ENCODE measurements at regions not wholly inside any gene's neighbourhood (a gene's known extent, or its start where the extent isn't known, plus 50 kb on each side); places are given as distances from the start of the nearest gene placed in this dataset.

DNA sequence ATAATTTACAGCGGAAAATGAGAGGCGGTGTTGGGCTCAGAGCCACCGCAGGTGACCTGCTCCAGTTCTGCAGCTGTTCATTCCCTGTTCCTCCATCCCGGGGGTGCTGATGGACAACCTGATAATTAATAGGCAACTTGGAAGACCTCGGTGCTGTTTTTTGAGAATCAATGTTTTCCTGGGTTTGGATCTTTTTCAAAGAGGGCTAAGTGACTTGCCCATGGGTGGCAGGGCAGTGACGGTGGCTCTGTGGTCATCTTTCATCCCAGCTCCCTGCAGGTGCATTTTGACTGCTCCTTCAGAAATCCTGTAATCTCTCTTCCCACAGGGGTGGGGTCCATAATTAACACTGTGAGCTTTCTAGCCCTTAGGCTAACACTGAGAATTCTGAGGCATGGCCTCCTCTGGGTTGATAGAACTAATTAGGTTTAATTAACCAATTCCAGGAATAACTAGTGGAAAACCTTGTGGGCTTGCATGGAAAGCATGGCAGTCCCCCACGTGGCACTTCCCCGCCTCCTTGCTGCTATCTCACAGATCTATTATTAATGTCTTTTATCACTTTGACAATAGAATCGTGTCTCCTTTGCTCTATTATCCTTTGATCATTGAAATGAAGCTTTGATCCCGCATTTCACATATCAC lies 217.9 kb downstream of the GLRX3 start:
- Histone ChIP-seq H3F3A (replicated peaks; ENCODE audit: low read depth) (no peaks in the 10 kb centered on the region), H3K9me2 (ENCODE audit: insufficient read depth) (no peaks in the 10 kb centered on the region), H2AFZ (no peak overlapping the region), H3K4me1 (ENCODE audit: insufficient read depth) (no peaks in the 10 kb centered on the region), H3K27ac (ENCODE audit: low read depth) (no peak overlapping the region), H3K4me3 (no peak overlapping the region), H3K79me2 (replicated peaks; ENCODE audit: insufficient read depth) (no peaks in the 10 kb centered on the region), H4K20me1 (replicated peaks; ENCODE audit: insufficient read depth) (no peaks in the 10 kb centered on the region), H3K4me2 (no peak overlapping the region), H3K36me3 (ENCODE audit: insufficient read depth) (peaks cover 4% of the 10 kb centered on the region; the same call in 1 of the 2 replicates), H3K27me3 (ENCODE audit: insufficient read depth) (no peaks in the 10 kb centered on the region)
- no peak for ATAC-seq
- peaks cover 99% of the 10 kb centered on the region for H3K9me3 Mint-ChIP-seq
- H3K36me3 Mint-ChIP-seq (ENCODE audit: low read depth) = peaks cover 40% of the 10 kb centered on the region
- no peak for DNase-seq (ENCODE audit: low spot score)
- H3K27ac Mint-ChIP-seq = no peak overlapping the region
- no peaks in the 10 kb centered on the region; the same call in 2 of the 3 replicates for H3K4me1 Mint-ChIP-seq
- no peak for TF ChIP-seq CREB1 (CRISPR knock-in tag; IDR thresholded peaks at IDR 0.05; ENCODE audit: low read depth)
- no peak for TF ChIP-seq NANOG (IDR thresholded peaks at IDR 0.05; ENCODE audit: borderline replicate concordance)
- TF ChIP-seq, protein P1, sequence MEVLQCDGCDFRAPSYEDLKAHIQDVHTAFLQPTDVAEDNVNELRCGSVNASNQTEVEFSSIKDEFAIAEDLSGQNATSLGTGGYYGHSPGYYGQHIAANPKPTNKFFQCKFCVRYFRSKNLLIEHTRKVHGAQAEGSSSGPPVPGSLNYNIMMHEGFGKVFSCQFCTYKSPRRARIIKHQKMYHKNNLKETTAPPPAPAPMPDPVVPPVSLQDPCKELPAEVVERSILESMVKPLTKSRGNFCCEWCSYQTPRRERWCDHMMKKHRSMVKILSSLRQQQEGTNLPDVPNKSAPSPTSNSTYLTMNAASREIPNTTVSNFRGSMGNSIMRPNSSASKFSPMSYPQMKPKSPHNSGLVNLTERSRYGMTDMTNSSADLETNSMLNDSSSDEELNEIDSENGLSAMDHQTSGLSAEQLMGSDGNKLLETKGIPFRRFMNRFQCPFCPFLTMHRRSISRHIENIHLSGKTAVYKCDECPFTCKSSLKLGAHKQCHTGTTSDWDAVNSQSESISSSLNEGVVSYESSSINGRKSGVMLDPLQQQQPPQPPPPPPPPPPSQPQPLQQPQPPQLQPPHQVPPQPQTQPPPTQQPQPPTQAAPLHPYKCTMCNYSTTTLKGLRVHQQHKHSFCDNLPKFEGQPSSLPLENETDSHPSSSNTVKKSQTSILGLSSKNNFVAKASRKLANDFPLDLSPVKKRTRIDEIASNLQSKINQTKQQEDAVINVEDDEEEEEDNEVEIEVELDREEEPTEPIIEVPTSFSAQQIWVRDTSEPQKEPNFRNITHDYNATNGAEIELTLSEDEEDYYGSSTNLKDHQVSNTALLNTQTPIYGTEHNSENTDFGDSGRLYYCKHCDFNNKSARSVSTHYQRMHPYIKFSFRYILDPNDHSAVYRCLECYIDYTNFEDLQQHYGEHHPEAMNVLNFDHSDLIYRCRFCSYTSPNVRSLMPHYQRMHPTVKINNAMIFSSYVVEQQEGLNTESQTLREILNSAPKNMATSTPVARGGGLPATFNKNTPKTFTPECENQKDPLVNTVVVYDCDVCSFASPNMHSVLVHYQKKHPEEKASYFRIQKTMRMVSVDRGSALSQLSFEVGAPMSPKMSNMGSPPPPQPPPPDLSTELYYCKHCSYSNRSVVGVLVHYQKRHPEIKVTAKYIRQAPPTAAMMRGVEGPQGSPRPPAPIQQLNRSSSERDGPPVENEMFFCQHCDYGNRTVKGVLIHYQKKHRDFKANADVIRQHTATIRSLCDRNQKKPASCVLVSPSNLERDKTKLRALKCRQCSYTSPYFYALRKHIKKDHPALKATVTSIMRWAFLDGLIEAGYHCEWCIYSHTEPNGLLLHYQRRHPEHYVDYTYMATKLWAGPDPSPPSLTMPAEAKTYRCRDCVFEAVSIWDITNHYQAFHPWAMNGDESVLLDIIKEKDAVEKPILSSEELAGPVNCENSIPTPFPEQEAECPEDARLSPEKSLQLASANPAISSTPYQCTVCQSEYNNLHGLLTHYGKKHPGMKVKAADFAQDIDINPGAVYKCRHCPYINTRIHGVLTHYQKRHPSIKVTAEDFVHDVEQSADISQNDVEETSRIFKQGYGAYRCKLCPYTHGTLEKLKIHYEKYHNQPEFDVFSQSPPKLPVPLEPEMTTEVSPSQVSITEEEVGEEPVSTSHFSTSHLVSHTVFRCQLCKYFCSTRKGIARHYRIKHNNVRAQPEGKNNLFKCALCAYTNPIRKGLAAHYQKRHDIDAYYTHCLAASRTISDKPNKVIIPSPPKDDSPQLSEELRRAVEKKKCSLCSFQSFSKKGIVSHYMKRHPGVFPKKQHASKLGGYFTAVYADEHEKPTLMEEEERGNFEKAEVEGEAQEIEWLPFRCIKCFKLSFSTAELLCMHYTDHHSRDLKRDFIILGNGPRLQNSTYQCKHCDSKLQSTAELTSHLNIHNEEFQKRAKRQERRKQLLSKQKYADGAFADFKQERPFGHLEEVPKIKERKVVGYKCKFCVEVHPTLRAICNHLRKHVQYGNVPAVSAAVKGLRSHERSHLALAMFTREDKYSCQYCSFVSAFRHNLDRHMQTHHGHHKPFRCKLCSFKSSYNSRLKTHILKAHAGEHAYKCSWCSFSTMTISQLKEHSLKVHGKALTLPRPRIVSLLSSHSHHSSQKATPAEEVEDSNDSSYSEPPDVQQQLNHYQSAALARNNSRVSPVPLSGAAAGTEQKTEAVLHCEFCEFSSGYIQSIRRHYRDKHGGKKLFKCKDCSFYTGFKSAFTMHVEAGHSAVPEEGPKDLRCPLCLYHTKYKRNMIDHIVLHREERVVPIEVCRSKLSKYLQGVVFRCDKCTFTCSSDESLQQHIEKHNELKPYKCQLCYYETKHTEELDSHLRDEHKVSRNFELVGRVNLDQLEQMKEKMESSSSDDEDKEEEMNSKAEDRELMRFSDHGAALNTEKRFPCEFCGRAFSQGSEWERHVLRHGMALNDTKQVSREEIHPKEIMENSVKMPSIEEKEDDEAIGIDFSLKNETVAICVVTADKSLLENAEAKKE (CRISPR knock-in tag; IDR thresholded peaks at IDR 0.05) = no peak
- TF ChIP-seq EZH2phosphoT487 (IDR thresholded peaks at IDR 0.05; ENCODE audit: unreplicated experiment) = no peak
- no peak for TF ChIP-seq EZH2 (IDR thresholded peaks at IDR 0.05; ENCODE audit: low read depth, unreplicated experiment)
- no peak for TF ChIP-seq ZNF114 (CRISPR knock-in tag; IDR thresholded peaks at IDR 0.05)
- TF ChIP-seq ZNF331 (CRISPR knock-in tag; IDR thresholded peaks at IDR 0.05; ENCODE audit: low read depth) = no peak
- TF ChIP-seq, protein P2, sequence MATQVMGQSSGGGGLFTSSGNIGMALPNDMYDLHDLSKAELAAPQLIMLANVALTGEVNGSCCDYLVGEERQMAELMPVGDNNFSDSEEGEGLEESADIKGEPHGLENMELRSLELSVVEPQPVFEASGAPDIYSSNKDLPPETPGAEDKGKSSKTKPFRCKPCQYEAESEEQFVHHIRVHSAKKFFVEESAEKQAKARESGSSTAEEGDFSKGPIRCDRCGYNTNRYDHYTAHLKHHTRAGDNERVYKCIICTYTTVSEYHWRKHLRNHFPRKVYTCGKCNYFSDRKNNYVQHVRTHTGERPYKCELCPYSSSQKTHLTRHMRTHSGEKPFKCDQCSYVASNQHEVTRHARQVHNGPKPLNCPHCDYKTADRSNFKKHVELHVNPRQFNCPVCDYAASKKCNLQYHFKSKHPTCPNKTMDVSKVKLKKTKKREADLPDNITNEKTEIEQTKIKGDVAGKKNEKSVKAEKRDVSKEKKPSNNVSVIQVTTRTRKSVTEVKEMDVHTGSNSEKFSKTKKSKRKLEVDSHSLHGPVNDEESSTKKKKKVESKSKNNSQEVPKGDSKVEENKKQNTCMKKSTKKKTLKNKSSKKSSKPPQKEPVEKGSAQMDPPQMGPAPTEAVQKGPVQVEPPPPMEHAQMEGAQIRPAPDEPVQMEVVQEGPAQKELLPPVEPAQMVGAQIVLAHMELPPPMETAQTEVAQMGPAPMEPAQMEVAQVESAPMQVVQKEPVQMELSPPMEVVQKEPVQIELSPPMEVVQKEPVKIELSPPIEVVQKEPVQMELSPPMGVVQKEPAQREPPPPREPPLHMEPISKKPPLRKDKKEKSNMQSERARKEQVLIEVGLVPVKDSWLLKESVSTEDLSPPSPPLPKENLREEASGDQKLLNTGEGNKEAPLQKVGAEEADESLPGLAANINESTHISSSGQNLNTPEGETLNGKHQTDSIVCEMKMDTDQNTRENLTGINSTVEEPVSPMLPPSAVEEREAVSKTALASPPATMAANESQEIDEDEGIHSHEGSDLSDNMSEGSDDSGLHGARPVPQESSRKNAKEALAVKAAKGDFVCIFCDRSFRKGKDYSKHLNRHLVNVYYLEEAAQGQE (IDR thresholded peaks at IDR 0.05; ENCODE audit: unreplicated experiment) = no peak
- no peak for TF ChIP-seq POLR2AphosphoS5 (IDR thresholded peaks at IDR 0.05; ENCODE audit: low read depth)
- TF ChIP-seq, protein P3, sequence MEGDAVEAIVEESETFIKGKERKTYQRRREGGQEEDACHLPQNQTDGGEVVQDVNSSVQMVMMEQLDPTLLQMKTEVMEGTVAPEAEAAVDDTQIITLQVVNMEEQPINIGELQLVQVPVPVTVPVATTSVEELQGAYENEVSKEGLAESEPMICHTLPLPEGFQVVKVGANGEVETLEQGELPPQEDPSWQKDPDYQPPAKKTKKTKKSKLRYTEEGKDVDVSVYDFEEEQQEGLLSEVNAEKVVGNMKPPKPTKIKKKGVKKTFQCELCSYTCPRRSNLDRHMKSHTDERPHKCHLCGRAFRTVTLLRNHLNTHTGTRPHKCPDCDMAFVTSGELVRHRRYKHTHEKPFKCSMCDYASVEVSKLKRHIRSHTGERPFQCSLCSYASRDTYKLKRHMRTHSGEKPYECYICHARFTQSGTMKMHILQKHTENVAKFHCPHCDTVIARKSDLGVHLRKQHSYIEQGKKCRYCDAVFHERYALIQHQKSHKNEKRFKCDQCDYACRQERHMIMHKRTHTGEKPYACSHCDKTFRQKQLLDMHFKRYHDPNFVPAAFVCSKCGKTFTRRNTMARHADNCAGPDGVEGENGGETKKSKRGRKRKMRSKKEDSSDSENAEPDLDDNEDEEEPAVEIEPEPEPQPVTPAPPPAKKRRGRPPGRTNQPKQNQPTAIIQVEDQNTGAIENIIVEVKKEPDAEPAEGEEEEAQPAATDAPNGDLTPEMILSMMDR (conservative IDR thresholded peaks at IDR 0.05; ENCODE audit: low read depth in 2 of 2) = no peak
- no peak for TF ChIP-seq STAT1 (IDR thresholded peaks at IDR 0.05; ENCODE audit: unreplicated experiment)
- no peak overlapping the region for H3K4me3 Mint-ChIP-seq
- H3K27me3 Mint-ChIP-seq (ENCODE audit: insufficient read depth, low read depth, poor library complexity) = peaks cover 4% of the 10 kb centered on the region

Data from GM23338 (cell line).